ENCODE measurements at regions not wholly inside any gene's neighbourhood (a gene's known extent, or its start where the extent isn't known, plus 50 kb on each side); places are given as distances from the start of the nearest gene placed in this dataset.

GRCh38 chr6:104022126-104022525 lies 837.6 kb downstream of the HACE1 start:
- no peak overlapping the region for H3K27ac ChIP-seq (ENCODE audit: extremely low read length, insufficient read depth, low read length)
- DNase-seq (ENCODE audit: low spot score) = no peak
- intact Hi-C loops (cut with micrococcal nuclease; ENCODE audit: unreplicated experiment) = no loop called here
- no peaks in the 10 kb centered on the region for H3K36me3 ChIP-seq (replicated peaks in 1 of 2; ENCODE audit: control insufficient read depth in 1 of 2, insufficient read depth in 2 of 2, low read length in 2 of 2)
- H3K79me2 ChIP-seq (ENCODE audit: insufficient read depth, low read length) = no peaks in the 10 kb centered on the region
- ATAC-seq = no peak
- TF ChIP-seq HIVEP1 (CRISPR knock-in tag; IDR thresholded peaks at IDR 0.05) (no peak), ZNF510 (CRISPR knock-in tag; IDR thresholded peaks at IDR 0.05; ENCODE audit: low read depth) (no peak)
- H3K4me3 ChIP-seq (replicated peaks in 1 of 3; ENCODE audit: insufficient read depth in 1 of 3, low read depth in 2 of 3, low read length in 3 of 3) = no peak overlapping the region
- H3K9me3 ChIP-seq (ENCODE audit: low read length) = no peaks in the 10 kb centered on the region
- no peak for FAIRE-seq
- H3K4me2 ChIP-seq (ENCODE audit: low read depth, low read length) = no peak overlapping the region
- no peaks in the 10 kb centered on the region for H3K27me3 ChIP-seq (ENCODE audit: control insufficient read depth in 1 of 2, insufficient read depth in 2 of 2, low read length in 2 of 2)
- ChIA-PET CTCF (ENCODE audit: low intra/inter-chr PET ratio, low total read pairs) (no interaction called here), POLR2A (no interaction called here)
- no peaks in the 10 kb centered on the region for H3K4me1 ChIP-seq (ENCODE audit: insufficient read depth, low read length)
- no peaks in the 10 kb centered on the region for H4K20me1 ChIP-seq (ENCODE audit: insufficient read depth, low read length)
- no TSS peak for BruUV-seq (replicated peaks)
- in situ Hi-C loops (cut with HindIII; ENCODE audit: extremely low pct_ligation_motif_present, low pct_unique_long_range_greater_than_20kb) = no loop called here
- no peak overlapping the region for H2AFZ ChIP-seq (ENCODE audit: low read length)
- no peak overlapping the region for H3K9ac ChIP-seq (ENCODE audit: insufficient read depth, low read depth, low read length)

GRCh38 chr6:104019075-104019753 lies 840.5 kb downstream of the HACE1 start:
- intact Hi-C loops (cut with micrococcal nuclease; ENCODE audit: unreplicated experiment) = no loop called here

More at GRCh38 chr6:104019075-104019753, 840.5 kb downstream of the HACE1 start:
- H3K4me2 ChIP-seq (ENCODE audit: low read depth, low read length) = no peak overlapping the region
- DNase-seq (ENCODE audit: low spot score) (no peak), ATAC-seq (no peak; the same call in 2 of the 3 replicates), FAIRE-seq (no peak)
- no TSS peak for BruUV-seq (replicated peaks)
- H3K27me3 ChIP-seq (ENCODE audit: control insufficient read depth in 1 of 2, insufficient read depth in 2 of 2, low read length in 2 of 2) = no peaks in the 10 kb centered on the region
- 0% methylated on average over 4 of the region's 8 CpGs for WGBS (ENCODE audit: low lambda C conversion rate)
- CTCF ChIA-PET (ENCODE audit: low intra/inter-chr PET ratio, low total read pairs) = no interaction called here
- no peaks in the 10 kb centered on the region for H3K9me3 ChIP-seq (ENCODE audit: low read length)
- no peak overlapping the region for H3K27ac ChIP-seq (ENCODE audit: extremely low read length, insufficient read depth, low read length)
- in situ Hi-C loops (cut with HindIII; ENCODE audit: extremely low pct_ligation_motif_present, low pct_unique_long_range_greater_than_20kb) = no loop called here
- H4K20me1 ChIP-seq (ENCODE audit: insufficient read depth, low read length) = no peaks in the 10 kb centered on the region
- H3K4me1 ChIP-seq (ENCODE audit: insufficient read depth, low read length) = no peaks in the 10 kb centered on the region
- TF ChIP-seq NAIF1 (CRISPR knock-in tag; IDR thresholded peaks at IDR 0.05; ENCODE audit: borderline replicate concordance) = no peak
- no peak overlapping the region for H2AFZ ChIP-seq (ENCODE audit: low read length)
- no peaks in the 10 kb centered on the region for H3K36me3 ChIP-seq (replicated peaks in 1 of 2; ENCODE audit: control insufficient read depth in 1 of 2, insufficient read depth in 2 of 2, low read length in 2 of 2)
- POLR2A ChIA-PET = no interaction called here
- H3K79me2 ChIP-seq (ENCODE audit: insufficient read depth, low read length) = no peaks in the 10 kb centered on the region
- no peak overlapping the region for H3K4me3 ChIP-seq (replicated peaks in 1 of 3; ENCODE audit: insufficient read depth in 1 of 3, low read depth in 2 of 3, low read length in 3 of 3)
- no peak overlapping the region for H3K9ac ChIP-seq (ENCODE audit: insufficient read depth, low read depth, low read length)

All from HepG2 (cell line).